NOMO-1 treated with DMSO at 0.1 percent for 48 hours (cell line): ENCODE measurements at regions not wholly inside any gene's neighbourhood (a gene's known extent, or its start where the extent isn't known, plus 50 kb on each side); places are given as distances from the start of the nearest gene placed in this dataset.
"Not testable (repeated sequence)": the region's sequence is repeated elsewhere in the genome, so short reads cannot be mapped to it uniquely, and the experiment has no call there.

Experiments
- DNase-seq: peaks from one replicate; lab custom pipeline; 2025; ENCODE audit not compliant: unreplicated experiment; lab: John Stamatoyannopoulos, UW

GRCh38 chr1:90314533-90314932 is 319.6 kb downstream of the ZNF326 start:
- DNase-seq: no peak

- DNase-seq: no peak
Observed at GRCh38 chr1:90313778-90314177, 318.9 kb downstream of the ZNF326 start.

- DNase-seq: no peak
Observed at GRCh38 chr1:90309806-90310205, 314.9 kb downstream of the ZNF326 start.

- no peak for DNase-seq
Observed at GRCh38 chr1:90308421-90308820, 313.5 kb downstream of the ZNF326 start.

GRCh38 chr1:90305577-90305976 is 310.7 kb downstream of the ZNF326 start:
- no peak for DNase-seq

- no peak for DNase-seq
Observed at GRCh38 chr1:90296327-90296726, 301.4 kb downstream of the ZNF326 start.

GRCh38 chr1:90295534-90295933 is 300.6 kb downstream of the ZNF326 start:
- DNase-seq: no peak

GRCh38 chr1:90291431-90292216 is 296.7 kb downstream of the ZNF326 start:
- no peak for DNase-seq

GRCh38 chr1:90282811-90283210 is 287.9 kb downstream of the ZNF326 start:
- no peak for DNase-seq

GRCh38 chr1:90281886-90282285 is 287.0 kb downstream of the ZNF326 start:
- not testable (repeated sequence) for DNase-seq

GRCh38 chr1:90277270-90277669 is 282.4 kb downstream of the ZNF326 start:
- DNase-seq: no peak

GRCh38 chr1:90274376-90274775 is 279.5 kb downstream of the ZNF326 start:
- DNase-seq: no peak

GRCh38 chr1:90273241-90273774 is 278.4 kb downstream of the ZNF326 start:
- DNase-seq: no peak

GRCh38 chr1:90262791-90263190 is 267.9 kb downstream of the ZNF326 start:
- DNase-seq: no peak

- DNase-seq: no peak
Observed at GRCh38 chr1:90262286-90262685, 267.4 kb downstream of the ZNF326 start.

GRCh38 chr1:90246069-90246468 is 251.2 kb downstream of the ZNF326 start:
- no peak for DNase-seq

GRCh38 chr1:90236493-90236892 is 241.6 kb downstream of the ZNF326 start:
- DNase-seq: no peak

- no peak for DNase-seq
Observed at GRCh38 chr1:90223401-90223800, 228.5 kb downstream of the ZNF326 start.

GRCh38 chr1:90220941-90221693 is 226.2 kb downstream of the ZNF326 start:
- DNase-seq: no peak

GRCh38 chr1:90220496-90220895 is 225.6 kb downstream of the ZNF326 start:
- DNase-seq: no peak

GRCh38 chr1:90219166-90219871 is 224.4 kb downstream of the ZNF326 start:
- not testable (repeated sequence) for DNase-seq
